ENCODE measurements at regions not wholly inside any gene's neighbourhood (a gene's known extent, or its start where the extent isn't known, plus 50 kb on each side); places are given as distances from the start of the nearest gene placed in this dataset.

DNA sequence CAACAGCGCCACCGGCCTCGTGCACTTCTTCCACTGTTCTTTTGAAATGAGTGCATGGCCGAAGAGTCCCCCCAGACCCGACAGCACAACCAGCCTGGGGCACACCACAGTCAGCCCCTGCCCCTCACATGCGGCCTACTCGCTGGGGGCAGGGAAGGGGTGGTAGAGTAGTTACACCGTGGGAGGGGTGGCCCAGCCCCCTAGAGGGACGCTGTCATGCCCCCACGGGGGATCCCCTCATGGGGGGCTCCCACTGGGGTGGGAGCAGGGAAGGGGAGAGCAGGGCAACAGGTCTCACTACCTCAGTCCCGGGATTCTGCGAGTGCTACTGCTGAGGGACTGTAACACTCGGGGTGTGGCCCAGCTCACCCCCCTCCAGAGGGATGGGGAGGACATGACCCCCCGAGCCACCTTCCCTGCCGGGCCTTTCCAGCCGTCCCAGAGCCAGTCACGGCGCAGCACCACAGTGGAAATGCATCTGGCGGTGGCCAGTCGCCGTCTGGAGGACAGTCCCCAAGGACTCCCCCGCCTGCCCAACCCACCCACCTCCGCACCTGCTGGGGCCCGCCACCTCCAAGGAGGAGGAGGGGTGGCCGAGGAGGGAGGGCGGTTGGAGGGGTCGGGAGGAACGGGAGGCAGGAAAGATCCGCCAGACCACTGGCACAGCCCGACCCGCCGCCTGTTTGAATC lies 84.6 kb upstream of the ZNF254 start (continued):
- TF ChIP-seq, protein P1, sequence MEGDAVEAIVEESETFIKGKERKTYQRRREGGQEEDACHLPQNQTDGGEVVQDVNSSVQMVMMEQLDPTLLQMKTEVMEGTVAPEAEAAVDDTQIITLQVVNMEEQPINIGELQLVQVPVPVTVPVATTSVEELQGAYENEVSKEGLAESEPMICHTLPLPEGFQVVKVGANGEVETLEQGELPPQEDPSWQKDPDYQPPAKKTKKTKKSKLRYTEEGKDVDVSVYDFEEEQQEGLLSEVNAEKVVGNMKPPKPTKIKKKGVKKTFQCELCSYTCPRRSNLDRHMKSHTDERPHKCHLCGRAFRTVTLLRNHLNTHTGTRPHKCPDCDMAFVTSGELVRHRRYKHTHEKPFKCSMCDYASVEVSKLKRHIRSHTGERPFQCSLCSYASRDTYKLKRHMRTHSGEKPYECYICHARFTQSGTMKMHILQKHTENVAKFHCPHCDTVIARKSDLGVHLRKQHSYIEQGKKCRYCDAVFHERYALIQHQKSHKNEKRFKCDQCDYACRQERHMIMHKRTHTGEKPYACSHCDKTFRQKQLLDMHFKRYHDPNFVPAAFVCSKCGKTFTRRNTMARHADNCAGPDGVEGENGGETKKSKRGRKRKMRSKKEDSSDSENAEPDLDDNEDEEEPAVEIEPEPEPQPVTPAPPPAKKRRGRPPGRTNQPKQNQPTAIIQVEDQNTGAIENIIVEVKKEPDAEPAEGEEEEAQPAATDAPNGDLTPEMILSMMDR (conservative IDR thresholded peaks at IDR 0.05; ENCODE audit: low read depth in 2 of 2), result no peak
- no peak for TF ChIP-seq EZH2 (IDR thresholded peaks at IDR 0.05; ENCODE audit: low read depth, unreplicated experiment)
- TF ChIP-seq NANOG (IDR thresholded peaks at IDR 0.05; ENCODE audit: borderline replicate concordance), result no peak
- no peak for TF ChIP-seq JUNB (IDR thresholded peaks at IDR 0.05; ENCODE audit: unreplicated experiment)
- TF ChIP-seq CREB1 (CRISPR knock-in tag; IDR thresholded peaks at IDR 0.05; ENCODE audit: low read depth), result no peak
- TF ChIP-seq POLR2AphosphoS5 (IDR thresholded peaks at IDR 0.05; ENCODE audit: low read depth), result no peak
- TF ChIP-seq, protein P2, sequence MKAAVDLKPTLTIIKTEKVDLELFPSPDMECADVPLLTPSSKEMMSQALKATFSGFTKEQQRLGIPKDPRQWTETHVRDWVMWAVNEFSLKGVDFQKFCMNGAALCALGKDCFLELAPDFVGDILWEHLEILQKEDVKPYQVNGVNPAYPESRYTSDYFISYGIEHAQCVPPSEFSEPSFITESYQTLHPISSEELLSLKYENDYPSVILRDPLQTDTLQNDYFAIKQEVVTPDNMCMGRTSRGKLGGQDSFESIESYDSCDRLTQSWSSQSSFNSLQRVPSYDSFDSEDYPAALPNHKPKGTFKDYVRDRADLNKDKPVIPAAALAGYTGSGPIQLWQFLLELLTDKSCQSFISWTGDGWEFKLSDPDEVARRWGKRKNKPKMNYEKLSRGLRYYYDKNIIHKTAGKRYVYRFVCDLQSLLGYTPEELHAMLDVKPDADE (IDR thresholded peaks at IDR 0.05), result no peak
- TF ChIP-seq ZNF331 (CRISPR knock-in tag; IDR thresholded peaks at IDR 0.05; ENCODE audit: low read depth), result no peak

DNA sequence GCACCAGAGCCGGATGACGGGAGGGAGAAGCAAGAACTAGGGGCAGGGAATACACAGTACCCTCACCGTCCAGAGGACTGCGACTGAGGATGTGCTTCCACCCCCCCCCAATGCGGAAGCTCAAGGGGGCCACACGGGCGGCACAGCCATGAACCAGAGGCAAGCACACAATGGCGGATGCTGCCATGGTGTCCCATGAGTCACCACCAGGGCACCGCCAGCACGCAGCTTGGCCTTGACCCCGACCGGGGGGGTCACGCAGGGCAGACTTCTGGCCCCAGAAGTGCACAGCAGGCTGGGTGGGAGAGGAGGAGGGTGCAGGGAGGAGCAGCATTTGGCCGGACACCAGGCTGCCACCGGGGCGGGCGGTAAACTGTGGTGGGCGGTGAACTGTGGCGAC lies 83.5 kb upstream of the ZNF254 start:
- H3K79me2 ChIP-seq (replicated peaks; ENCODE audit: insufficient read depth), result no peaks in the 10 kb centered on the region
- H4K20me1 ChIP-seq (replicated peaks; ENCODE audit: insufficient read depth), result no peaks in the 10 kb centered on the region
- TF ChIP-seq CREB1 (CRISPR knock-in tag; IDR thresholded peaks at IDR 0.05; ENCODE audit: low read depth), result no peak
- TF ChIP-seq EZH2 (IDR thresholded peaks at IDR 0.05; ENCODE audit: low read depth, unreplicated experiment), result no peak
- TF ChIP-seq, protein P3, sequence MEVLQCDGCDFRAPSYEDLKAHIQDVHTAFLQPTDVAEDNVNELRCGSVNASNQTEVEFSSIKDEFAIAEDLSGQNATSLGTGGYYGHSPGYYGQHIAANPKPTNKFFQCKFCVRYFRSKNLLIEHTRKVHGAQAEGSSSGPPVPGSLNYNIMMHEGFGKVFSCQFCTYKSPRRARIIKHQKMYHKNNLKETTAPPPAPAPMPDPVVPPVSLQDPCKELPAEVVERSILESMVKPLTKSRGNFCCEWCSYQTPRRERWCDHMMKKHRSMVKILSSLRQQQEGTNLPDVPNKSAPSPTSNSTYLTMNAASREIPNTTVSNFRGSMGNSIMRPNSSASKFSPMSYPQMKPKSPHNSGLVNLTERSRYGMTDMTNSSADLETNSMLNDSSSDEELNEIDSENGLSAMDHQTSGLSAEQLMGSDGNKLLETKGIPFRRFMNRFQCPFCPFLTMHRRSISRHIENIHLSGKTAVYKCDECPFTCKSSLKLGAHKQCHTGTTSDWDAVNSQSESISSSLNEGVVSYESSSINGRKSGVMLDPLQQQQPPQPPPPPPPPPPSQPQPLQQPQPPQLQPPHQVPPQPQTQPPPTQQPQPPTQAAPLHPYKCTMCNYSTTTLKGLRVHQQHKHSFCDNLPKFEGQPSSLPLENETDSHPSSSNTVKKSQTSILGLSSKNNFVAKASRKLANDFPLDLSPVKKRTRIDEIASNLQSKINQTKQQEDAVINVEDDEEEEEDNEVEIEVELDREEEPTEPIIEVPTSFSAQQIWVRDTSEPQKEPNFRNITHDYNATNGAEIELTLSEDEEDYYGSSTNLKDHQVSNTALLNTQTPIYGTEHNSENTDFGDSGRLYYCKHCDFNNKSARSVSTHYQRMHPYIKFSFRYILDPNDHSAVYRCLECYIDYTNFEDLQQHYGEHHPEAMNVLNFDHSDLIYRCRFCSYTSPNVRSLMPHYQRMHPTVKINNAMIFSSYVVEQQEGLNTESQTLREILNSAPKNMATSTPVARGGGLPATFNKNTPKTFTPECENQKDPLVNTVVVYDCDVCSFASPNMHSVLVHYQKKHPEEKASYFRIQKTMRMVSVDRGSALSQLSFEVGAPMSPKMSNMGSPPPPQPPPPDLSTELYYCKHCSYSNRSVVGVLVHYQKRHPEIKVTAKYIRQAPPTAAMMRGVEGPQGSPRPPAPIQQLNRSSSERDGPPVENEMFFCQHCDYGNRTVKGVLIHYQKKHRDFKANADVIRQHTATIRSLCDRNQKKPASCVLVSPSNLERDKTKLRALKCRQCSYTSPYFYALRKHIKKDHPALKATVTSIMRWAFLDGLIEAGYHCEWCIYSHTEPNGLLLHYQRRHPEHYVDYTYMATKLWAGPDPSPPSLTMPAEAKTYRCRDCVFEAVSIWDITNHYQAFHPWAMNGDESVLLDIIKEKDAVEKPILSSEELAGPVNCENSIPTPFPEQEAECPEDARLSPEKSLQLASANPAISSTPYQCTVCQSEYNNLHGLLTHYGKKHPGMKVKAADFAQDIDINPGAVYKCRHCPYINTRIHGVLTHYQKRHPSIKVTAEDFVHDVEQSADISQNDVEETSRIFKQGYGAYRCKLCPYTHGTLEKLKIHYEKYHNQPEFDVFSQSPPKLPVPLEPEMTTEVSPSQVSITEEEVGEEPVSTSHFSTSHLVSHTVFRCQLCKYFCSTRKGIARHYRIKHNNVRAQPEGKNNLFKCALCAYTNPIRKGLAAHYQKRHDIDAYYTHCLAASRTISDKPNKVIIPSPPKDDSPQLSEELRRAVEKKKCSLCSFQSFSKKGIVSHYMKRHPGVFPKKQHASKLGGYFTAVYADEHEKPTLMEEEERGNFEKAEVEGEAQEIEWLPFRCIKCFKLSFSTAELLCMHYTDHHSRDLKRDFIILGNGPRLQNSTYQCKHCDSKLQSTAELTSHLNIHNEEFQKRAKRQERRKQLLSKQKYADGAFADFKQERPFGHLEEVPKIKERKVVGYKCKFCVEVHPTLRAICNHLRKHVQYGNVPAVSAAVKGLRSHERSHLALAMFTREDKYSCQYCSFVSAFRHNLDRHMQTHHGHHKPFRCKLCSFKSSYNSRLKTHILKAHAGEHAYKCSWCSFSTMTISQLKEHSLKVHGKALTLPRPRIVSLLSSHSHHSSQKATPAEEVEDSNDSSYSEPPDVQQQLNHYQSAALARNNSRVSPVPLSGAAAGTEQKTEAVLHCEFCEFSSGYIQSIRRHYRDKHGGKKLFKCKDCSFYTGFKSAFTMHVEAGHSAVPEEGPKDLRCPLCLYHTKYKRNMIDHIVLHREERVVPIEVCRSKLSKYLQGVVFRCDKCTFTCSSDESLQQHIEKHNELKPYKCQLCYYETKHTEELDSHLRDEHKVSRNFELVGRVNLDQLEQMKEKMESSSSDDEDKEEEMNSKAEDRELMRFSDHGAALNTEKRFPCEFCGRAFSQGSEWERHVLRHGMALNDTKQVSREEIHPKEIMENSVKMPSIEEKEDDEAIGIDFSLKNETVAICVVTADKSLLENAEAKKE (CRISPR knock-in tag; IDR thresholded peaks at IDR 0.05), result no peak
- ATAC-seq (no peak), DNase-seq (ENCODE audit: low spot score) (no peak)
- H2AFZ ChIP-seq, result no peak overlapping the region
- H3K9me3 Mint-ChIP-seq, result peaks cover 88% of the 10 kb centered on the region
- H3K27ac ChIP-seq (ENCODE audit: low read depth), result no peak overlapping the region
- H3K4me1 Mint-ChIP-seq, result no peaks in the 10 kb centered on the region
- peaks cover 8% of the 10 kb centered on the region for H3K27me3 Mint-ChIP-seq (ENCODE audit: insufficient read depth, low read depth, poor library complexity)
- H3K36me3 ChIP-seq (ENCODE audit: insufficient read depth), result no peaks in the 10 kb centered on the region
- no peak overlapping the region for H3K4me2 ChIP-seq
- H3K27me3 ChIP-seq (ENCODE audit: insufficient read depth), result no peaks in the 10 kb centered on the region
- no peak overlapping the region for H3K4me3 Mint-ChIP-seq
- H3F3A ChIP-seq (replicated peaks; ENCODE audit: low read depth), result no peaks in the 10 kb centered on the region
- no peak overlapping the region for H3K27ac Mint-ChIP-seq
- peaks cover 31% of the 10 kb centered on the region for H3K36me3 Mint-ChIP-seq (ENCODE audit: low read depth)
- H3K9me2 ChIP-seq (ENCODE audit: insufficient read depth), result no peaks in the 10 kb centered on the region
- H3K4me1 ChIP-seq (ENCODE audit: insufficient read depth), result no peaks in the 10 kb centered on the region
- no peak overlapping the region for H3K4me3 ChIP-seq
